ENCODE measurements at regions not wholly inside any gene's neighbourhood (a gene's known extent, or its start where the extent isn't known, plus 50 kb on each side); places are given as distances from the start of the nearest gene placed in this dataset.
"Not testable (repeated sequence)": the region's sequence is repeated elsewhere in the genome, so short reads cannot be mapped to it uniquely, and the experiment has no call there.

GRCh38 chr2:194166818-194167217 lies 1490.2 kb upstream of the SLC39A10 start:
- DNase-seq: no peak

- no peak for DNase-seq
These were observed 1501.6 kb upstream of the SLC39A10 start for GRCh38 chr2:194155431-194155830.

- no peak for DNase-seq
These were observed 1505.8 kb upstream of the SLC39A10 start for GRCh38 chr2:194151231-194151630.

- DNase-seq: no peak
These were observed 1521.6 kb upstream of the SLC39A10 start for GRCh38 chr2:194135463-194135862.

GRCh38 chr2:194128810-194129209 lies 1528.2 kb upstream of the SLC39A10 start:
- DNase-seq: no peak

- no peak for DNase-seq
These were observed 1530.6 kb upstream of the SLC39A10 start for GRCh38 chr2:194126418-194126817.

GRCh38 chr2:194116861-194117260 lies 1540.2 kb upstream of the SLC39A10 start:
- no peak for DNase-seq

GRCh38 chr2:194105358-194105757 lies 1551.7 kb upstream of the SLC39A10 start:
- DNase-seq: no peak

GRCh38 chr2:194104687-194105086 lies 1552.3 kb upstream of the SLC39A10 start:
- DNase-seq: no peak

- DNase-seq: no peak
These were observed 1552.9 kb upstream of the SLC39A10 start for GRCh38 chr2:194103941-194104659.

GRCh38 chr2:194102546-194102945 lies 1554.5 kb upstream of the SLC39A10 start:
- no peak for DNase-seq

- DNase-seq: no peak
These were observed 1556.8 kb upstream of the SLC39A10 start for GRCh38 chr2:194100201-194100600.

GRCh38 chr2:194096402-194096801 lies 1560.6 kb upstream of the SLC39A10 start:
- no peak for DNase-seq

- DNase-seq: no peak
These were observed 1561.7 kb upstream of the SLC39A10 start for GRCh38 chr2:194095359-194095758.

- no peak for DNase-seq
These were observed 1566.6 kb upstream of the SLC39A10 start for GRCh38 chr2:194090251-194090905.

- peak; percentile 2 for DNase-seq
These were observed 1569.7 kb upstream of the SLC39A10 start for GRCh38 chr2:194087089-194087958.

- no peak for DNase-seq
These were observed 1570.9 kb upstream of the SLC39A10 start for GRCh38 chr2:194086129-194086528.

GRCh38 chr2:194079989-194080388 lies 1577.0 kb upstream of the SLC39A10 start:
- no peak for DNase-seq

GRCh38 chr2:194077366-194077765 lies 1579.7 kb upstream of the SLC39A10 start:
- no peak for DNase-seq

- DNase-seq: no peak
These were observed 1594.6 kb upstream of the SLC39A10 start for GRCh38 chr2:194062401-194062800.

- DNase-seq: no peak
These were observed 1596.8 kb upstream of the SLC39A10 start for GRCh38 chr2:194060269-194060668.

GRCh38 chr2:194054313-194054712 lies 1602.7 kb upstream of the SLC39A10 start:
- no peak for DNase-seq

GRCh38 chr2:194044321-194044720 lies 1612.7 kb upstream of the SLC39A10 start:
- no peak for DNase-seq

GRCh38 chr2:194021130-194021529 lies 1635.9 kb upstream of the SLC39A10 start:
- DNase-seq: not testable (repeated sequence)

Data from NCI-H1436 (cell line).